IMR-90 (cell line): ENCODE measurements at regions not wholly inside any gene's neighbourhood (a gene's known extent, or its start where the extent isn't known, plus 50 kb on each side); places are given as distances from the start of the nearest gene placed in this dataset.

ENCODE experiments used
- CEBPB ChIP-seq: IDR thresholded peaks from 2 replicates; pipeline ENCODE4 v1.6.1; 2012; ENCODE audit warnings: low read depth, low read length, improper control_type of control experiment
- CTCF ChIP-seq: conservative IDR thresholded peaks from 2 replicates; pipeline ENCODE4 v1.5.1; 2012; ENCODE audit warnings: mild to moderate bottlenecking, low read depth, low read length, improper control_type of control experiment
- FOS ChIP-seq: fragments of 150-350 bp; IDR thresholded peaks from 2 replicates; pipeline ENCODE4 v1.6.1; 2016; ENCODE audit warnings: low read depth, low read length
- MAZ ChIP-seq: IDR thresholded peaks from 2 replicates; pipeline ENCODE4 v1.6.1; 2012; ENCODE audit warnings: low read depth, mild to moderate bottlenecking, low read length, improper control_type of control experiment, moderate library complexity, borderline replicate concordance
- POLR2A ChIP-seq: IDR thresholded peaks from 2 replicates; pipeline ENCODE4 v1.6.1; 2012; ENCODE audit warnings: mild to moderate bottlenecking, low read depth, low read length
- RAD21 ChIP-seq: IDR thresholded peaks from 2 replicates; pipeline ENCODE4 v1.6.1; 2012; ENCODE audit warnings: low read length, improper control_type of control experiment
- RCOR1 ChIP-seq: IDR thresholded peaks from 2 replicates; pipeline ENCODE4 v1.6.1; 2012; ENCODE audit warnings: mild to moderate bottlenecking, low read length, improper control_type of control experiment; ENCODE audit not compliant: insufficient replicate concordance
- RFX5 ChIP-seq: IDR thresholded peaks from 2 replicates; pipeline ENCODE4 v1.8.0; 2012; ENCODE audit warnings: low read depth, mild to moderate bottlenecking, low read length, moderate library complexity
- SMC3 ChIP-seq: fragments of 150-350 bp; IDR thresholded peaks from 2 replicates; pipeline ENCODE4 v1.6.1; 2016; ENCODE audit warnings: low read depth, mild to moderate bottlenecking, antibody characterized with exemption, low read length, moderate library complexity

DNA sequence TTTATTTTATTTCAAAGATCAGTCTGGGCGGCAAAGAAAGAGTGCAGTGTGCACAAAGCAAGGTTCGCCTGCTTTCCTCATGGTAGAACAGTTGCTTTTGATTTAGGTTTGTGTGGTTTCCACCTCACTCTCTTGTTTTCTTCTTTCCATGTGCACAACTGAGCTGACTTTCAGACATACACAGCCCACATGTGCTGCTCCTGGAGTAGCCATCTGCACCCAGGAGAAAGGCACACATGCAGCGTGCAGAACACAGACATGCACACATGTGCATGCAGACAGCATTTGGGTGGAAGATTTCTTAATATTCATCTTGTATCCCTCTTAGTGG is 302.1 kb downstream of the FZD1 start:
- no peak for TF ChIP-seq RAD21
- TF ChIP-seq CTCF, result no peak
- TF ChIP-seq RCOR1, result no peak
- TF ChIP-seq SMC3, result no peak
- no peak for TF ChIP-seq POLR2A
- no peak for TF ChIP-seq MAZ
- no peak for TF ChIP-seq CEBPB
- no peak for TF ChIP-seq FOS
- no peak for TF ChIP-seq RFX5
